Gastrocnemius medialis (tissue), 4 donors: ENCODE measurements at regions not wholly inside any gene's neighbourhood (a gene's known extent, or its start where the extent isn't known, plus 50 kb on each side); places are given as distances from the start of the nearest gene placed in this dataset.

ENCODE experiments used
- CTCF ChIP-seq, 5 experiments: fragments of 450-650 bp in 3 of 5; fragments of 200-600 bp in 2 of 5; sonication (generic) in 2 of 5; IDR thresholded peaks in 4 of 5; conservative IDR thresholded peaks in 1 of 5; 1 replicate in 4 of 5; 2 replicates in 1 of 5; pipeline ENCODE4 v1.5.1; 2016 to 2019; ENCODE audit warnings: antibody characterized with exemption in 5 of 5, mild to moderate bottlenecking in 3 of 5, moderate library complexity in 3 of 5
- POLR2A ChIP-seq, 2 donors: fragments of 450-650 bp; IDR thresholded peaks; one replicate each; pipeline ENCODE4 v1.6.1; 2017; ENCODE audit warnings: antibody characterized with exemption in 2 of 2, mild to moderate bottlenecking in 2 of 2, moderate library complexity in 2 of 2

GRCh38 chr9:82492274-82492673, 503.7 kb downstream of the SPATA31D1 start:
- TF ChIP-seq CTCF (IDR thresholded peaks at IDR 0.05 in 4 of 5, conservative IDR thresholded peaks at IDR 0.05 in 1 of 5) (no peak), POLR2A (IDR thresholded peaks at IDR 0.05) (no peak)
